Lower leg skin (tissue), 4 donors: ENCODE measurements at regions not wholly inside any gene's neighbourhood (a gene's known extent, or its start where the extent isn't known, plus 50 kb on each side); places are given as distances from the start of the nearest gene placed in this dataset.

Experiments
- DNase-seq, 2 donors: peaks; one replicate each; pipeline ENCODE4 v3.0.0-alpha.2; 2019; ENCODE audit warnings: low spot score in 2 of 2
- H3K4me3 ChIP-seq: fragments of 200-600 bp; sonication (generic); 2 replicates; pipeline ENCODE4 v1.5.1; 2017; ENCODE audit warnings: mild to moderate bottlenecking, low read depth; ENCODE audit not compliant: poor library complexity, severe bottlenecking
- CTCF ChIP-seq, 3 donors: fragments of 450-650 bp; IDR thresholded peaks; one replicate each; pipeline ENCODE4 v1.5.1; 2016; ENCODE audit warnings: antibody characterized with exemption in 3 of 3, mild to moderate bottlenecking in 3 of 3, moderate library complexity in 2 of 3
- POLR2A ChIP-seq, 2 donors: fragments of 450-650 bp; IDR thresholded peaks; one replicate each; pipeline ENCODE4 v1.6.1; 2016 to 2017; ENCODE audit warnings: antibody characterized with exemption in 2 of 2, mild to moderate bottlenecking in 1 of 2, moderate library complexity in 1 of 2
- WGBS, 2 donors: methylation state at CpG; one replicate each; pipeline ENCODE4 v1.1.5; 2018; 5-methylcytosine and 5-hydroxymethylcytosine counted together
- intact Hi-C: fragments of 100-400 bp; cut with DNase I; formaldehyde crosslinking; loops from one replicate; pipeline ENCODE4 v1.15.0; 2023; ENCODE audit warnings: low total_unique reads

GRCh38 chr4:154946113-154946512 lies 165.0 kb downstream of the RBM46 start:
- TF ChIP-seq CTCF (IDR thresholded peaks at IDR 0.05) (no peak), POLR2A (IDR thresholded peaks at IDR 0.05) (no peak)
- no peak for DNase-seq
- intact Hi-C loops: no loop called here
- 39 to 44% methylated on average over 2 of the region's 2 CpGs for WGBS, 2 donors
- no peak overlapping the region for H3K4me3 ChIP-seq

DNA sequence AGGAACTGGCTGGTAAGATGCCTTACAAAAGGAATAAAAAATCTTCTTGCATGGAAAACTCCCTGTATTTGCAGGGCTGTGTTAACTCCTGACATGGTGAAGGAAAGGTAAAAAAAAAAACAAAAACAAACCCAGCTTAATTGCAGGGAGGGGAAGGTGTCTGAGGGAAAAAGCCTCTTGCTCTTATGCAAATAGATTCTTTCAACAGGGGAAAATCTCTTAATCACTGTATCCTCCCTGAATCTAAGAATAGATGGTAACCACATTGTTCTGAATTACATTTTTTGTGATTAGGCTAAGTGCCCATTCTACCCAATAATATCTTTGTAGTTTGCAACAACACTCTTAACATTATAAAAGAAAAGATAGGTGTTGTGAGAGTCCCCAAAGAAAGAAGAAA lies 172.6 kb downstream of the RBM46 start:
- H3K4me3 ChIP-seq: no peak overlapping the region
- TF ChIP-seq CTCF (IDR thresholded peaks at IDR 0.05) (no peak), POLR2A (IDR thresholded peaks at IDR 0.05) (no peak)
- intact Hi-C loops: no loop called here
- no peak for DNase-seq

DNA sequence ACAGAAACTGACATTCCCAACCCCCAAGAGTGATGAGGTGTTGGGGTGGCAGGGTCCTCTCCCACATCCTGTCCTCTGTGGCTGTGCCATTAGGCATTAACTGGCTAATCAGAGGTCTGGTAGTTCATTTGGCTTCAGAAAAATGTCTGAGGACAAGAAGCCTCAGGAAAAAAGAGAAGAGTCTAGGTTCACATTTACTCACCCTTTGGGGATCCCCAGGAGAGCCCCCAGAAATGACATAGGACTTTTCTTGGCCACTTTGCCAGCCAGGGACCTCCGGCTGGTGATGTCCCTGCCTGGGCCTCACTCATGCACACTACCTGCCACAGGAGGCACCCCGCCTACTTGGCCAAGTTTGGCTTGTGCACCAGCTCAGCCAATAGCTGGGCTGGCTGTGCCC lies 173.0 kb downstream of the RBM46 start:
- H3K4me3 ChIP-seq: no peak overlapping the region
- intact Hi-C loops: no loop called here
- no peak for DNase-seq
- TF ChIP-seq POLR2A (IDR thresholded peaks at IDR 0.05): no peak
- no peak for TF ChIP-seq CTCF (IDR thresholded peaks at IDR 0.05)
- WGBS, 2 donors: 84 to 85% methylated on average over 2 of the region's 2 CpGs

GRCh38 chr4:154958121-154958520 lies 177.0 kb downstream of the RBM46 start:
- no peak for TF ChIP-seq CTCF (IDR thresholded peaks at IDR 0.05)
- TF ChIP-seq POLR2A (IDR thresholded peaks at IDR 0.05): no peak
- H3K4me3 ChIP-seq: no peak overlapping the region
- intact Hi-C loops: no loop called here
- DNase-seq: no peak

DNA sequence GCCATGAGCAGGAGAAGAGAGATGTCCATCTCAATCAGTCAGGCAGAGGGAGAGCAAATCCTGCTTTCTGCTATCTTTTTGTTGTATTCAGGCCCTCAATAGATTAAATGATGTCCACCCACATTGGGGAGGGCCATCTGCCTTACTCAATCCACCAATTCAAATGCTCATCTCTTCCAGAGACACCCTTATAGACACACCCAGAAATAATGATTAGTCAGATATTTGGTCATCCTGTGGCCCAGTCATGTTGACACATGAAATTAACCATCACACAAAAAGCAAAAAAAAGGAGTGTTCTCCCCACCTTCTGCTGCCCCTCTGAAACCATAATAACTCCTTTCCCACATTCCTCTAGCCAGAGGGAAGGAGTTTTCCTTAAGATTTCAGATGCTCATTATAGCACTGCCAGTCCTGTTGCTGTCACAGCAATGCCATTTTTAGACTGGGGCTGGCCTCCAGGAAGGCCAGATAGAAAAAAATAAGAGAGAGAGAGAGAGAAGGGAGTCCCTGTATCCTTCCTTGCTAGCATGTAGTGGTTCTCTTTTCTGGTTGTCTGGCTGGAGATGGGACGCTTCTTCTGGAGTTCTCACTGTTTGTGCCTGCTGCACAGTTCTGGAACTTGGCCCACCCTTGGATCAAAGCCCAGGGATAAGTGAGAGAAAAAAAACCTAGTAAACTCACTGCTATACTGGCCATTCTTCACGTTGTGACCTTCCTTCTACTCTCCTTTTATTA lies 177.7 kb downstream of the RBM46 start:
- no peak overlapping the region for H3K4me3 ChIP-seq
- intact Hi-C loops: no loop called here
- DNase-seq: no peak
- 7 to 22% methylated on average over 2 of the region's 2 CpGs for WGBS, 2 donors
- TF ChIP-seq CTCF (IDR thresholded peaks at IDR 0.05) (no peak), POLR2A (IDR thresholded peaks at IDR 0.05) (no peak)

GRCh38 chr4:154959756-154960155 lies 178.7 kb downstream of the RBM46 start:
- no peak for DNase-seq
- no peak for TF ChIP-seq POLR2A (IDR thresholded peaks at IDR 0.05)
- no peak for TF ChIP-seq CTCF (IDR thresholded peaks at IDR 0.05)
- H3K4me3 ChIP-seq: no peak overlapping the region
- 85 to 93% methylated on average over 2 of the region's 2 CpGs for WGBS, 2 donors
- intact Hi-C loops: no loop called here
